GM21528 (cell line): ENCODE measurements at regions not wholly inside any gene's neighbourhood (a gene's known extent, or its start where the extent isn't known, plus 50 kb on each side); places are given as distances from the start of the nearest gene placed in this dataset.
"Not testable (repeated sequence)": the region's sequence is repeated elsewhere in the genome, so short reads cannot be mapped to it uniquely, and the experiment has no call there.

Experiments
- ATAC-seq: cut with Tn5 transposase; IDR thresholded peaks from one replicate; pipeline ENCODE4 v1.9.1; 2021; ENCODE audit warnings: mild to moderate bottlenecking, moderate library complexity; ENCODE audit not compliant: unreplicated experiment, low FRiP score

GRCh38 chr14:22140633-22141032, 448.4 kb downstream of the DAD1 start:
- no peak for ATAC-seq

- no peak for ATAC-seq
Observed at GRCh38 chr14:22131749-22132476, 457.1 kb downstream of the DAD1 start.

- ATAC-seq: no peak
Observed at GRCh38 chr14:22124073-22124613, 450.5 kb upstream of the OR4E1 start.

- ATAC-seq: no peak
Observed at GRCh38 chr14:22122829-22123560, 449.4 kb upstream of the OR4E1 start.

GRCh38 chr14:22122227-22122818, 448.7 kb upstream of the OR4E1 start:
- ATAC-seq: no peak

GRCh38 chr14:22118899-22119477, 445.4 kb upstream of the OR4E1 start:
- no peak for ATAC-seq

GRCh38 chr14:22113401-22113800, 439.8 kb upstream of the OR4E1 start:
- ATAC-seq: no peak

- no peak for ATAC-seq
Observed at GRCh38 chr14:22112004-22112403, 438.4 kb upstream of the OR4E1 start.

GRCh38 chr14:22107753-22108152, 434.1 kb upstream of the OR4E1 start:
- ATAC-seq: no peak

- no peak for ATAC-seq
Observed at GRCh38 chr14:22106700-22107697, 433.4 kb upstream of the OR4E1 start.

GRCh38 chr14:22105624-22106006, 432.0 kb upstream of the OR4E1 start:
- ATAC-seq: no peak

GRCh38 chr14:22105006-22105623, 431.5 kb upstream of the OR4E1 start:
- ATAC-seq: no peak

GRCh38 chr14:22100764-22101120, 427.1 kb upstream of the OR4E1 start:
- ATAC-seq: not testable (repeated sequence)

GRCh38 chr14:22099942-22100763, 426.5 kb upstream of the OR4E1 start:
- peak; percentile 61 for ATAC-seq

GRCh38 chr14:22098435-22098834, 424.8 kb upstream of the OR4E1 start:
- no peak for ATAC-seq

GRCh38 chr14:22097586-22098292, 424.1 kb upstream of the OR4E1 start:
- no peak for ATAC-seq

- no peak for ATAC-seq
Observed at GRCh38 chr14:22097072-22097471, 423.5 kb upstream of the OR4E1 start.

- ATAC-seq: no peak
Observed at GRCh38 chr14:22096514-22096895, 422.9 kb upstream of the OR4E1 start.
